Glutamatergic neuron (in vitro differentiated cells): ENCODE measurements at regions not wholly inside any gene's neighbourhood (a gene's known extent, or its start where the extent isn't known, plus 50 kb on each side); places are given as distances from the start of the nearest gene placed in this dataset.
"Not testable (repeated sequence)": the region's sequence is repeated elsewhere in the genome, so short reads cannot be mapped to it uniquely, and the experiment has no call there.

Source experiments
- DNase-seq: peaks from one replicate; pipeline ENCODE4 v3.0.0; 2022
- H3K27ac Mint-ChIP-seq: one replicate; pipeline ENCODE4 v1.8.0; 2020; ENCODE audit warnings: mild to moderate bottlenecking, mixed read lengths, inconsistent platforms; ENCODE audit not compliant: unreplicated experiment
- H3K27me3 Mint-ChIP-seq: one replicate; pipeline ENCODE4 v1.8.0; 2020; ENCODE audit warnings: mild to moderate bottlenecking, moderate library complexity, mixed read lengths, inconsistent platforms; ENCODE audit not compliant: unreplicated experiment
- H3K36me3 Mint-ChIP-seq: one replicate; pipeline ENCODE4 v1.8.0; 2020; ENCODE audit warnings: mild to moderate bottlenecking, mixed read lengths, inconsistent platforms; ENCODE audit not compliant: unreplicated experiment
- H3K4me1 Mint-ChIP-seq: one replicate; pipeline ENCODE4 v1.8.0; 2020; ENCODE audit warnings: mild to moderate bottlenecking, low read depth, mixed read lengths, inconsistent platforms; ENCODE audit not compliant: unreplicated experiment
- H3K4me3 Mint-ChIP-seq: one replicate; pipeline ENCODE4 v1.8.0; 2020; ENCODE audit warnings: mild to moderate bottlenecking, mixed read lengths, inconsistent platforms; ENCODE audit not compliant: unreplicated experiment
- H3K9me3 Mint-ChIP-seq: one replicate; pipeline ENCODE4 v1.8.0; 2020; ENCODE audit warnings: mild to moderate bottlenecking, moderate library complexity, mixed read lengths, inconsistent platforms; ENCODE audit not compliant: unreplicated experiment
- CTCF ChIP-seq: fragments of 200-600 bp; sonication (generic); IDR thresholded peaks from one replicate; pipeline ENCODE4 v1.5.0; 2021; ENCODE audit not compliant: partially characterized antibody, unreplicated experiment

- no peak for DNase-seq
- TF ChIP-seq CTCF: no peak
- no peaks in the 10 kb centered on the region for H3K36me3 Mint-ChIP-seq
- H3K27ac Mint-ChIP-seq: no peak overlapping the region
- H3K9me3 Mint-ChIP-seq: no peaks in the 10 kb centered on the region
- H3K4me1 Mint-ChIP-seq: no peaks in the 10 kb centered on the region
- H3K4me3 Mint-ChIP-seq: no peak overlapping the region
- no peaks in the 10 kb centered on the region for H3K27me3 Mint-ChIP-seq
These were observed 190.7 kb downstream of the JRKL start for GRCh38 chr11:96580476-96581040.

- H3K9me3 Mint-ChIP-seq, H3K27ac Mint-ChIP-seq, H3K4me1 Mint-ChIP-seq, H3K27me3 Mint-ChIP-seq, H3K36me3 Mint-ChIP-seq, DNase-seq, H3K4me3 Mint-ChIP-seq: not testable (repeated sequence)
These were observed 196.4 kb downstream of the JRKL start for GRCh38 chr11:96585944-96586880.

GRCh38 chr11:96588793-96589192 is 199.0 kb downstream of the JRKL start:
- not testable (repeated sequence) for H3K4me1 Mint-ChIP-seq, H3K9me3 Mint-ChIP-seq, DNase-seq, H3K27ac Mint-ChIP-seq, H3K4me3 Mint-ChIP-seq, H3K27me3 Mint-ChIP-seq, H3K36me3 Mint-ChIP-seq

- H3K4me1 Mint-ChIP-seq: no peaks in the 10 kb centered on the region
- H3K4me3 Mint-ChIP-seq: no peak overlapping the region
These were observed 205.2 kb downstream of the JRKL start for GRCh38 chr11:96595011-96595410.

GRCh38 chr11:96607864-96608558 is 218.2 kb downstream of the JRKL start:
- no peaks in the 10 kb centered on the region for H3K27me3 Mint-ChIP-seq
- no peak overlapping the region for H3K27ac Mint-ChIP-seq
- H3K9me3 Mint-ChIP-seq: no peaks in the 10 kb centered on the region
- DNase-seq: no peak
- no peaks in the 10 kb centered on the region for H3K4me1 Mint-ChIP-seq
- no peaks in the 10 kb centered on the region for H3K36me3 Mint-ChIP-seq
- TF ChIP-seq CTCF: no peak
- no peak overlapping the region for H3K4me3 Mint-ChIP-seq

More at GRCh38 chr11:96595011-96595410, 205.2 kb downstream of the JRKL start:
- no peak for DNase-seq
- Mint-ChIP-seq H3K27me3 (no peaks in the 10 kb centered on the region), H3K9me3 (no peaks in the 10 kb centered on the region), H3K27ac (no peak overlapping the region), H3K36me3 (no peaks in the 10 kb centered on the region)
- TF ChIP-seq CTCF: no peak
